Stimulated activated CD4-positive, alpha-beta T cell treated with anti-CD3 and anti-CD28 coated beads, TNF-alpha, amount 100 ng/mL, for 48 hours (primary cell): ENCODE measurements at regions not wholly inside any gene's neighbourhood (a gene's known extent, or its start where the extent isn't known, plus 50 kb on each side); places are given as distances from the start of the nearest gene placed in this dataset.
"Not testable (repeated sequence)": the region's sequence is repeated elsewhere in the genome, so short reads cannot be mapped to it uniquely, and the experiment has no call there.

Experiments
- DNase-seq, 3 donors: peaks; one replicate each; pipeline ENCODE4 v3.0.0-alpha.2; 2020; ENCODE audit warnings: low read depth in 3 of 3

GRCh38 chr16:10232757-10233156 is 50.5 kb upstream of the GRIN2A start:
- DNase-seq, result no peak

- no peak for DNase-seq
Observed at GRCh38 chr16:10239640-10240039, 57.4 kb upstream of the GRIN2A start.

GRCh38 chr16:10240854-10241613 is 58.8 kb upstream of the GRIN2A start:
- no peak for DNase-seq

- DNase-seq, result no peak
Observed at GRCh38 chr16:10242097-10242496, 59.9 kb upstream of the GRIN2A start.

DNA sequence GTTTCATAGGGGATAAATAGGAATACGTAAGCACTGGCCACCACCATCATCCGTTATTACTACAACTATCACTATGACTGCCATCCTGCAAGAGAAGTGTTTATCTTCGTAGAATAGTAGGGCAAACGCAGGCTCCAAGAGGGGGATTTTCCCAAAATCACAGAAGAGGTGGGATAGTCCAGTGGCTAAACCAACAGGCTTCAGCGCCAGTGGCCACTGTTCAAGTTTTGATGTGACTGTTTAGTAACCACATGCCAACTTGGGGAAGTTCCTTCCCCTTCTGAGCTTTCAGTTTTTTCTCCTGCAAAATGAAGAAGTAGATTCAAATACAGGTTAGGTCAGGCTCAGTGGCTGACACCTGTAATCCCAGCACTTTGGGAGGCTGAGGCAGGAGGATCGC is 60.7 kb upstream of the GRIN2A start:
- DNase-seq, result no peak

DNA sequence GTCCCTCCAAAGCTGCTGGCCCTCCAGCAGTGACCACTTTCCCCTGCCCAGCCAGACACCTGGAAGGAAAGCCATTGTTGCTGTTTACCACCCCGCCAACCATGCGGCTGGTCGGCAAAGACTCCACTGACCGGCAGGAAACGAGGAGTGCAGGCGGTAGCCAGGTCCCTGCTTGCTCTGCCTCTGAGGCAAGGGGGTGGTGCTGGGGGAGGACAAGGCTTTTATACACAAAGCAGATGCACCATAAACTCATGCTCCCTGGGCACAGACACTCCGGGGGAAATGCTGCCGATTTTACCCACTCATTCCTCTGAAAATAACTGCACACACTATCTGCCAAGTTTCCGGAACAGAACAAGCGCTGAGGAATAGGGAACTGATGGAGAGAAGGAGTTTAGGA is 62.8 kb upstream of the GRIN2A start:
- DNase-seq, result no peak

DNA sequence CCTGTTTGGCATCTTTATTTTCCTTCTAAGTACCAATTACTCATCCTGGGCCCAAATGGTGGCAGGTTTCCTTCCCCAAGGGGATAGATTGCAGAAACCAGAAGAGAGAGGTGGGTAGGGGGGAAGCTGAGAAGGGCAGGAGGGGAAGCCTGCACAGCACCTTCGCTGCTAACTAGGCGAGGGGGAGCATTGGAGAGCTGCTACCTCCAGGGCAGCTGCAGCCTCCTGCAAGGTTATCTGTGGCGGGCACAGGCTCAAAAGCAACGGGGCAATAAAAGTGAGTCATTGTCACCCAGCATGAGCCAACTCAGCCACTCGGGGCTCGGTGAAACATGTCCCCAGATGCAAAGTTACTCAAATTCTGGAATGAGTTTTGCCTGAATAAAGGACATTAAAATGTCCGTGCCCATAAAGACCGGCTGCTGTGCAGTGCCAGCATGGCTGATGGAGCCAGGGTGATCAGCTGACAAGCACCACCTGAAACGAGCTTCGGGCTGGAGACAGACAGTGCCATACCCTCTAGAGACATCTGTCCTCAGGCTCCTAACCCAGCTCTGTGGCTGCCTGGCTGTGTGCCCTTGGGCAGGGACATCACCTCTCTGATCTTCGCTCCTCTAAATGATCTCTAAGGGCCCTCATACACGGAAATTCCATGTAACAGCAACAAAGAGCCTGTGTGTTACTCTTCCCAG is 68.1 kb upstream of the GRIN2A start:
- no peak for DNase-seq

GRCh38 chr16:10252155-10252554 is 69.9 kb upstream of the GRIN2A start:
- DNase-seq, result no peak

DNA sequence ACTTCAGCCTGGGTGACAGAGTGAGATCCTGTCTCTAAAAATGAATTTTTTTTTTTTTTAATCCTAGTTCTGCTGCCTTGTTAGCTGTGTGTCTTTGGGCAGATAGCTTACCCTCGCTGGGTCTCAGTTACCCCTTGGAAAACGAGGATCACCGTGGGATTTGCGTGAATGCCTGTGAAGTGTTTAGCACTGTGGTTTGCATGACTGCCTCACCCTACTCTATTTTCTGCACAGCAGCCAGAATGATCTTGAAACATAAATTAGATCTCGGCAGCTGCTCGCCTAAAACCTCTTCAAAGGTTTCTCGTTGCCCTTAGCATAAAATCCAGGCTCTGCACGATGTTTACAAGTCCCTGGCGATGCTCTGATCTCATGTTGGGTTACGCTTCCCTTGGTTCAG is 71.2 kb upstream of the GRIN2A start:
- DNase-seq, result no peak

DNA sequence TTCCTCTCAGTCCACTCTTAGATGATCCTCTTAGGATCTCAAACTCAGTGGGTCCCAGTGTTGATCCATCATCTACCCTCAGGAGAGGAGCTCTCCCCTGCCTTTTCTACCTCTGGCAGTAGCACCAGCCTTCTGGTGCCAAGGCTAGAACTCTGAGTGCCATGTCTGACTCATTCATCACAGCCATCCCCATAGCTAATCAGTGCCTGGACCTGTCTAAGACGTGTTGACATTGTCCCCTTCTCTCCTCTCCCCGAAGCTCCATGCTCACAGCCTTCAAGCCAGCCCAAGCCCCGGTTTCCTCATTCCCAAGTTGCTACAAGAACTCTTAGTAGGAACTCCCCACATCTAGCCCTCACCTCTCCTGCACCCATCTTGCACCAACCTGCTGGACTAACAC is 73.5 kb upstream of the GRIN2A start:
- DNase-seq, result no peak

- DNase-seq, result peak in 2 of 3 donors; percentile 3 to 37
Observed at GRCh38 chr16:10256784-10257641, 74.8 kb upstream of the GRIN2A start.

GRCh38 chr16:10257642-10258251 is 75.5 kb upstream of the GRIN2A start:
- DNase-seq, result not testable (repeated sequence)

DNA sequence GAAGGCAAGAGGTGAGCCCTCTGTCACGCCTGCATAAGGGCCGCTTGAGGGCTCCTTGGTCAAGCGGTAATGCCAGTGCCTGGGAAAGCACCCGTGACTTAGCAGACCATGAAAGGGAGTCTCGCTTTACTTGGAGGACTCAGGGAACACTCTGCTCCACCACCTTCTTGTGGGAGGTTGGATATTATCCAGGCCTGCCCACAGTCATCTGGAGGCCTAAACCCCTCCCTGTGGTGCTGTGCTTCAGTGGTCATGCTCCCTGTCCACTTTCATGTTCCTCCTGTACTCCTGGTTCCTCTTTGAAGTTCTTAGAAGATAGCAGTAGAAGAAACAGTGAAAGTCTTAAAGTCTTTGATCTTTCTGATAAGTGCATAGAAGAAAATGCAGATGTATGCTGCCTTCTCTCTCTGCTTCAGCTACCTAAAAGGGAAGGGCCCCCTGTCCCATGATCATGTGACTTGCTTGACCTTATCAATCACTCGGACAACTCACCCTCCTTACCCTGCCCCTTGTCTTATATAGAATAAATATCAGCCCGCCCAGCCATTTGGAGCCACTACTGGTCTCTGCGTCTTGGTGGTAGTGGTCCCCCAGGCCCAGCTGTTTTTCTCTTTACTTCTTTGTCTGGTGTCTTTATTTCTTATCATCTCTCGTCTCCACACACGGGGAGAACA is 76.8 kb upstream of the GRIN2A start:
- DNase-seq, result not testable (repeated sequence)

DNA sequence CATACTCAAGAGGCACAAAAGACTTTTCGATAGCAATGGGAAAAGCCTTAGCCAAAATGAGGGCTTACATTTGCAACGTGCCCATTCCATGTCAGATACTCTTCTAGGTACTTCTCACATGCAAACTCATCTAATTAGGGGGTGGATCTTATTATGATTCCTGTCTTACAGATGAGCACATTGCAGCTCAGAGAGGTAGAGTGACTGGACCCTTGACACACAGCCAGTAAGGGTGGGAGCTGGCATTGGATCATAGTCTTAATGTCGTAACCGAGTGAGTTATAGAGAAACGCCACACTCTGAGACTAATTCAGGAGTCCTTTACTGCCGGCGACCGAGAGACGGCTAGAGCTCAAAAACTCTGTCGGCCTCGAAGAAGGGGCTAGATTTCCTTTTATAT is 78.8 kb upstream of the GRIN2A start:
- DNase-seq, result no peak

DNA sequence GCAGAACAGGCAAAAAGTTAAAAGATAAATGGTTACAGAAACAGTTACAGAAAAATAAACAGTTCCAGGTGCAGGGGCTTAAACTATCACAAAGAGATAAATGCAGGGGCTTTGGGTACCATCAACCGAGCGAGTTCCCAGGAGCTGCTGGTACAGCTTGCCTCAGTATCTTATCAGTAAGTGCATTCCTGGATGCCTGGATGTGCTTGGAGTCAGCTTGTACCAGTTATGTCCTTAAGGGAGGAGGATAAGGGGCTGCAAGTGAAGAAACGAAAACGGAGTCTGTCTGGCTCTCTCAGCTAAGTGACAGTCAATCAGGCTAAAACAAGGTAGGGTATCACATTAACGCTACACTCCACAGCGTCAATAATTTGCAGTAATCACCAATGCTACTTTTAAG is 79.3 kb upstream of the GRIN2A start:
- not testable (repeated sequence) for DNase-seq

DNA sequence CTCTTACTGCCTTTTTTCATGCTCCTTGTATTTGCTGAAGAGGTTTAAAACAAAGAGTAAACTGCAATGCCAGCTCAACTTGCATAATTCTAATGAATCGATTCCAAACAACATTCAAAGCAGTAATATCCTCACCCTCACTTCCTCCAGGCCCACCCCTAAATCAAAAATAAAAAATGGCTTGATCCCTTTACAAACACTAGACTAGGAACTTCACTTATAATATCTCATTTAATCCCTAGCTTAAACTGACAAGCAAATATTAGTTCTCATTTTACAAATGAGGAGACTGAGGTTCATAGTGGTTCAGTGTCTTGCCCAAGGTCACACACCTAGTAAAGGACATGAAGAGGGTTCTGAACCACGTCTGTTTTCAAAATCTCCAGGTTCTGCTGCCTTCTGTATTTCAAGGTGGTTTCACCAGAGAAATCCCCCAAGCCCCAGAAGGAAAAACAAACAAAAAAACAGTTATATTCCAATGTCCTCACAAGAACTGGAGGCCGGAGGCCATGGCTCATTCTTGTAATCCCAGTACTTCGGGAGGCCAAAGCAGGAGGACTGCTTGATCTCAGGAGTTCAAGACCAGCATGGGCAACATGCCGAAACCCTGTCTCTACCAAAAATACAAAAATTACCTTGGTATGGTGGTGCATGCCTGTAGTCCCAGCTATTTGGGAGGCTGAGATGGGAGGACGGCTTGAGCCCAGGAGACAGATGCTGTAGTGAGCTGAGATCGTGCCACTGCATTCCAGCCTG is 80.3 kb upstream of the GRIN2A start:
- DNase-seq, result no peak

GRCh38 chr16:10265770-10266615 is 83.8 kb upstream of the GRIN2A start:
- DNase-seq, result no peak

GRCh38 chr16:10266809-10267208 is 84.6 kb upstream of the GRIN2A start:
- DNase-seq, result peak; percentile 11 to 20 (median 12)

DNA sequence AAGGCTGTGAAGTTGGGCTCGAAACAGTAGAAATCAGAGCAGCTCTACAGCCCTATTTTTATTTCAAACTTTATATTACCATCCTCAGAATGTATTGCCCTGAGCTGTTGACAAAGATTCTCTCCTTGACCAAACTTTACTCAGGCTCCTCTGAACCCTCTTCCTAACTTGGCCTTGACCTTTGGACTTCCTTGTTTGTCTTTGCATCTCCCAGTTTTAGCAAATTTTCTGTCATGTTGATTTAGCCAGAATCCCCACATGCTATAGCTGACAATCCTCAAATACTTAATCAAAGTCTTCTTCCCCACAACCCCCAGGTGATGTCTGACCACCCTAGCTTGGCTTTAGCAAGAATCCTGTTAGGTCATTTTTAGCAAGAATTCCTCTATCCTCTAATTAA is 87.4 kb upstream of the GRIN2A start:
- DNase-seq, result no peak
